Stimulated activated CD8-positive, alpha-beta memory T cell treated with anti-CD3 and anti-CD28 coated beads, Interleukin-7, amount 100 ng/mL, for 4 hours (primary cell): ENCODE measurements at regions not wholly inside any gene's neighbourhood (a gene's known extent, or its start where the extent isn't known, plus 50 kb on each side); places are given as distances from the start of the nearest gene placed in this dataset.

Source experiments
- DNase-seq, 2 donors: peaks; one replicate each; pipeline ENCODE4 v3.0.0-alpha.2; 2020; ENCODE audit warnings: low read depth in 2 of 2

GRCh38 chr13:90156390-90156789, 1191.1 kb upstream of the MIR17HG start:
- DNase-seq: no peak

- DNase-seq: no peak
Observed at GRCh38 chr13:90168953-90169352, 1178.5 kb upstream of the MIR17HG start.

GRCh38 chr13:90170208-90170607, 1177.3 kb upstream of the MIR17HG start:
- no peak for DNase-seq

DNA sequence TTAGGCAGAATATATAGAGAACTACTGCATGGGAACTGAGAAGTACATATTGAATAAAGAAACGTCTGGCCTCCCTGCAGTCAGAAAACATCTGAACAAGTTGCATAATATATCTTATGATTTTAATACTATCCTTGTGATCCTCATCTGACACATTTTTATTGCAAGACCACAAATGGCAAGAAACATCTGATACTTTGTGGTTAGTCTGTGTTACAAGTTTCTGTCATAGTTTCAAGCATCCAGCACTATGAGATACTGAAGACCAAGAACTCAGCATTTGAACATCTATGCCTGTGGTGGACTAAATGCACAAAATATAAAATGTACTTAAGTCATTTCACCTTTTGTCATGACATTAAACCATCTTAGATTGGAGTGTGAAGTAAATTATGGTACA, 1175.8 kb upstream of the MIR17HG start:
- DNase-seq: no peak

DNA sequence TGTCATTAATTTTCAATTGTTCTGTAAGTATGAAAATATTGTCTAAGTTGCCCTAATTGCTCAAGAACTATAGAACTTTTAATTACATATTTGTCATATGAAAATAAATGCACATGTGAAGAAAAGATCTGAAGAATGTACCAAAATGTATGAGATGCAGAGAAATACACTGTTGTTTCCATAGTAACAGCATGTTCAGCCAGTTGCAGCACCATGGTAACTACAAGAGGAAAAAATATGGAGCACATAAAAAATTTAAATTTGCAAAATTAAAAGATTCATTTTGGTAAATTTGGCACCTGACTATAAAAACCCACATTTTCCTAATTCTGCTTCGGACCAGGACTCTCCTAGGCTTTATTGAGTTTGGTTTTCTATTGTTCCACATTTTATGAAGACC, 1170.0 kb upstream of the MIR17HG start:
- DNase-seq: no peak

DNA sequence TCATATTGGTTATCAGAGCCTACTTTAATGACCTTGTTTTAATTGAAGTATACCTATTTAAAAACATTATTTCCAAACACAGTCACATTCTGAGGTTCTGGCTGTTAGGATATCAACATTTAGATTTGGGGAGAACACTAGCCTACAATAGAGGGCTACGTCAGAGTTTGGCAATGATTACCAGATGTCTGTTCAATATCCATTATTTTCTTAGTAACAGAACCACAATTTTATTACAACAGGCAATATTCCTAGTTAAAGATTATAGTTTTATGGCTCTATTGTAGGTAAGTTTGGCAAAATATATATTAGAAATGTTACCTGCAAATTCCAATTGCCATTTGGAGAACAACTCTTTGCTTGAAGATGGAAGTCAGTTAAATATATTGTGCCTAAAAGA, 1163.1 kb upstream of the MIR17HG start:
- DNase-seq: no peak

DNA sequence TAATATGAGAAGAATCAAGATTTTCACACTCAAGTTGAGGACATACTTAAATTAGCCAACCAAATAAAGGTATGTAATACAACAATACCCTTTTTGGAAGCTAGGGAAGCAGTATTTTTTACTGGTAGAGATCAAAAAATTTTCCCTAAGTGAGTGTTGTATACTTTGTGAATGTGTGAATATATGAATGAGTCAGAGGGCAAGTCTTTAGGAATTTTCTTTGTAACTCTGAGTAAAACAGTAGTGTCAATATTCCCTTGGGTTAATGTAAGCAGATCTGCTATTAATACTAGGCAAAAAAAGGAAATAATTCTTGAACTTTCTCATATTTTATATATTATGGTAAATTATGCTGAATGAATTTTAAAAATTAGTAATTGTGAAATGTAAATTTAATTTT, 1161.8 kb upstream of the MIR17HG start:
- no peak for DNase-seq

DNA sequence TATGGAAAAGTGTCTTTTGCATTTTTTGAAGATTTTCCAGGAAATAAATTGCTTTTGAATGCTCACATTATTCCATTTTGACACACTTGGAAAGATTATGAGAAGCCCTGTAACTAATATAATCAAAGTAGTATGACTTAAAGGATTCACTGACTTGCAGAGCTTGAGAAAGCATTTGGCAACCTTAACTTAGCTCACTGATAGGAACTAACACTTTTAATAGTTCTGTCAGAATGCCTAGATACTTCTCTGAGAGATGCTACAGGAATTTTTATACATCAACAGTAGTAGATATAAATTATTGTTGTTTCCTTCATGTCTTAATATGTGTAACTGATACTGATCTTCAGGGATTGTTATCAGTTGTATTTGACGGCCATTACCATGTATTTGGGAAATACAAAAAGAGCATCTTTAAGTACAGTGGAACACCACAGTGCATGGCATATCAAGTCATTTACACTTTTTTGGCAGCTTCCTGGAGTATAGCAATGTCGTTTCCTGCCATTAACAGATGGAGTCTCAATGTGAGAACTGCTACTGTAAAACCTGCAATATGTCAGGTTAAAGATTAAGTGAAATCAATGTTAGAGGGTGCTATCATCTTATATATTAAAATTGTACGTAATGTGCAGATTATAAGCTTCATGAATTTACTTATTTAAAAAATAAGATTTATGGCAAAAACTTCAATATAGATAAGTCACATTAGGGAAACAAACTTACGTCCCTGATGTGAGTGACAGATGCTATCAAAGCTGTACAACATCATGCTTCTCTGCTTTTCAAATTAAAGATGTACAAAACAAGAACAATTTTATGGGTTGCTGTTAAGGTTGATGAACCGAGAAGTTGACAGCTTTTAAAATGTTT, 1159.8 kb upstream of the MIR17HG start:
- no peak for DNase-seq

GRCh38 chr13:90188351-90188636, 1159.2 kb upstream of the MIR17HG start:
- DNase-seq: no peak

- no peak for DNase-seq
Observed at GRCh38 chr13:90197722-90198121, 1149.8 kb upstream of the MIR17HG start.

DNA sequence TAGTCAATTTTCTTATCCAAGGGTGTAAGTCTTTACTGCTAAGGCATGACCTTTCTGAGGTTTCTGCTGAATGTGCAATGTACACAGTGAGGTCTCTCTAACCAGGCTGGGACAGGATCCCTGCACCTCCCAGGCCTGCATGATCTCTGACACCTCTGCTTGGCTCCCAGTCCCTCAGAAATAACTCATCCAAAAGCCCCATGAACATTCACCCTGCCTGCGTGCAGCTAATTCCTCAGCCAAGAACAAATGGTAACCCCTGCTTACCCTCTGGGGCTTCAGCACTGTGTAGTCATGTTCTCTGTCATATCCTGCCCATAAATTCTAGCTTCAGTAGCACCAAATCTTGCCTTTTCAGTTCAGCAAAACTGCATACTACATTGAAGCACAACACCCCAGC, 1146.3 kb upstream of the MIR17HG start:
- DNase-seq: no peak

DNA sequence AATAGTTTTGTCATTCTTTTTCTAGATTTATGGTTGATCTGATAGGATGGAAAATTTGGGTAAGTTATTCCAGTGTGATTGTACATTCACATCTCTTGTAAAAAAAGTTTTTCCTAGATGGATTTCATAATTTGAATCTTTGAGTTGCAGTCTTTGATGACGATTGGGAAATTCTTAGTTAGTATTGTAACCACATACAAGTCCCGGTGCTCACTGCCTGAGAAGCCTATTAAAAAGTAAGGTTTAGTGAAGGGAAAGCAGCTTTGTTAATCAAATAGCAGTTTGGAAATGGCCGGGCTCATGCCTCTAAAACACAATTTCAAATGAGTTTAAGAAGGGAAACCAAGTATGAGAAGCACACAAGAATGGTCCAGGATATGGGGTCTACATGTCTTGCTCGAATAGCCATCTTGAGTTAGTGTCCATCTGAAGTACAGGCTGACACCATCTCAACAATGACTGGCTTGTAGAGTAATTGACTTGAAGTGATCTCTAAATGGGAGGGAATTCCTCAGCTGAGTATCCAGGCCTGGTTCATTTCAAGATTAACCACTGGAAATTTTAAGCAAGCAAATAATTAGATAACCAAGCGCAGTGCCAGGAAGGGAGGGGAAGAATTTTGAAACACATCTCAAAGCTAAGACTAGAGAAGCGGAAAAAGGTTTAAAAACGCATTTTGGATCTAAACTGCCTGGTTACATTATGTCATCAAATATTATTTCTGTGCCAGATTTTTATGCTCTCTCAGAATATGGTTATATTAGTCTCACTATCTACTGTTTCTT, 1145.6 kb upstream of the MIR17HG start:
- DNase-seq: no peak

- no peak for DNase-seq
Observed at GRCh38 chr13:90205081-90205480, 1142.4 kb upstream of the MIR17HG start.

GRCh38 chr13:90205911-90206310, 1141.6 kb upstream of the MIR17HG start:
- no peak for DNase-seq

GRCh38 chr13:90217275-90217674, 1130.2 kb upstream of the MIR17HG start:
- DNase-seq: no peak

GRCh38 chr13:90222758-90223157, 1124.7 kb upstream of the MIR17HG start:
- DNase-seq: no peak

- no peak for DNase-seq
Observed at GRCh38 chr13:90230311-90230710, 1117.2 kb upstream of the MIR17HG start.

GRCh38 chr13:90232291-90232690, 1115.2 kb upstream of the MIR17HG start:
- no peak for DNase-seq

GRCh38 chr13:90233933-90234672, 1113.4 kb upstream of the MIR17HG start:
- DNase-seq: no peak

DNA sequence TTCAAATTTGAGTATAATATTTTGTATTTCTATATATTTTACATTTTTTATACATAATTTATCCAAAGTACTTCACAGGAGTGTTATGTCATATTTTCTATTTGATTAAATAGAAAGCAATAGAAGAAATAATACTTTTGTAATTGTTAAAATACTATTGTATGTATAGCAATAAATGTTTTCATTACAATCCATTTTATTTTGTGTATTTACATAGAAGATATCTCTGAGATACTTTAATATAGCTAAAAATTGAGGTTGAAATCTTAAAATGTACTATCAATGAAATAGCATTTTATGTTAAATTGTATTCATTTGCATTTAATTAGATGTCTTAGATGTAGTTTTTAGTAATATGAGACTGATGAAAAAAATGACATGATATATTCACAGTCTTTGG, 1109.6 kb upstream of the MIR17HG start:
- DNase-seq: no peak

GRCh38 chr13:90238413-90238812, 1109.1 kb upstream of the MIR17HG start:
- DNase-seq: no peak

GRCh38 chr13:90239130-90239529, 1108.4 kb upstream of the MIR17HG start:
- DNase-seq: no peak

- no peak for DNase-seq
Observed at GRCh38 chr13:90246005-90246404, 1101.5 kb upstream of the MIR17HG start.
